H1 (cell line): ENCODE measurements at regions not wholly inside any gene's neighbourhood (a gene's known extent, or its start where the extent isn't known, plus 50 kb on each side); places are given as distances from the start of the nearest gene placed in this dataset.

Experiments used
- CBX5 ChIP-seq: fragments of 300-800, 300-1000 bp; sonication (generic); IDR thresholded peaks from 2 replicates; pipeline ENCODE4 v1.7.1; 2016; ENCODE audit warnings: antibody characterized with exemption, low read length, low read depth
- FOSL1 ChIP-seq: IDR thresholded peaks from 2 replicates; pipeline ENCODE4 v1.6.1; 2011; ENCODE audit warnings: mild to moderate bottlenecking, low read depth, low read length, moderate library complexity; ENCODE audit not compliant: insufficient read depth
- GTF2F1 ChIP-seq: IDR thresholded peaks from 2 replicates; pipeline ENCODE4 v1.6.1; 2012; ENCODE audit warnings: low read depth, low read length, improper control_type of control experiment, borderline replicate concordance
- KDM4A ChIP-seq: IDR thresholded peaks from one replicate; pipeline ENCODE4 v1.7.1; 2012; ENCODE audit warnings: low read depth, mild to moderate bottlenecking, moderate library complexity, low read length, inconsistent platforms; ENCODE audit not compliant: severe bottlenecking
- MAX ChIP-seq: IDR thresholded peaks from 2 replicates; pipeline ENCODE4 v1.6.1; 2012; ENCODE audit warnings: inconsistent platforms
- NANOG ChIP-seq: IDR thresholded peaks from 2 replicates; pipeline ENCODE4 v1.6.1; 2011; ENCODE audit warnings: low read length, low read depth, mild to moderate bottlenecking, inconsistent platforms; ENCODE audit not compliant: insufficient read depth, poor library complexity, severe bottlenecking

- TF ChIP-seq FOSL1: no peak
- no peak for TF ChIP-seq NANOG
- no peak for TF ChIP-seq CBX5
- TF ChIP-seq KDM4A: no peak
- no peak for TF ChIP-seq GTF2F1
- TF ChIP-seq MAX: no peak
These were observed 845.1 kb downstream of the DACH1 start (continued) for GRCh38 chr13:71021825-71022422.
